Hematopoietic multipotent progenitor cell (in vitro differentiated cells): ENCODE measurements at regions not wholly inside any gene's neighbourhood (a gene's known extent, or its start where the extent isn't known, plus 50 kb on each side); places are given as distances from the start of the nearest gene placed in this dataset.

Experiments
- DNase-seq, 3 donors: peaks; one replicate each; pipeline ENCODE4 v3.0.0-alpha.2; 2011 to 2015; ENCODE audit warnings: low read depth in 2 of 3, low spot score in 2 of 3

DNA sequence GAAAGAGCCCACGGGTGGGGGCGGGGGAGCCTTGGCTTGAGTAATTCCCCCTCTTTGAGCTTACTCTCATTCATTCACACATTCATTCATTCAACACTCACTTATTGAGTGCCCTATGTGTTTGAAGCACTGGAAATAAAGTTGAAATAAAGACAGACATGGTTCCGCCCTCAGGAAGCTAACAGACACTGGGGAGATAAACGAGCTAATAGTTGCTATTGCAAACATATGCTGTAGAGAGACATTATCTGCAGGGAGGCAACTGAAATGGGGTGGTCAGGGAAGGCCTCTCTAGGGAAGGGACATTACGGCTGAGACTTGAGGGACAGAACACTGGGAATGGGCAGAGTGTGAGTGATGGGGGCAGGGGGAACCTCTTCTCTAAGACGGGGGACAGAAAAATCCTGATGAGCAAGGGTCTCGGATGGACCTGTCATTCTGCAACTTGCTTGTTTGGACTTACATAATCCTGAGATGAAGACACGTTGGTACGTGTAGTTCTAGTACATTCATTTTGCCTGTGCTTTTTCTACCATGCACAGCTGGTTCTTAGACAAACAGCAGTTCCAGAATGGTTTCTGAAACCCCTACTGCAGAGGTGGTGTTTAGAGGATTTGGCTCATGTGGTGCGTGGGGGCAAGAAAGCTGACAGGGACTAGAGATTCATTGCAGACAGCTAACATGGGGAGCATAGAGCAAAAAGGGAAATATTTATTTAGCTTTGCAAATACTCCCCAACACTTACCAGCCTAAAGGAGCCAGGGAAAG lies 71.1 kb upstream of the BLCAP start:
- DNase-seq = no peak

DNA sequence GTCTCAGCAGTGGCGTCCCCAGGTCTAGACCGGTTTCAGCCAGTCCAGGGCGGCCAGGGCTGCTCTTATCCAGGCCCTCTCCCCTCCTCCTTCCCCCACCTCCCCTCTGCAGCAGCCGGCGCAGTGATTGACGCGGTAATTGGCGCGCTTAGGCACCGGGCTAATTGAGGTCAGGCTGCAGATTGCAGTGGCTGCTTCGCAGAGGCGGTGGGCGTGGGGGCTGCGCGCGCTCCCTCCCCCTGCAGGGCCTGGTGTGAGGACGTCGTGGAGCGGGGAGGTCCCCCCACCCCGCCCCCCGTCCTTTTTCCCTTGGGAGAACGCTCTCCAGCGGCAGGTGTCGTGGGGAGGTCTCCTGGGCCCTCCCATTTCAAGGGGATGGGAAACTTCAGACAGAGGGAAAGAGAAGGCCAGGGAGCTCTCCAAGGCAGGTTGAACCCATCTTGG lies 70.4 kb upstream of the BLCAP start:
- no peak for DNase-seq

DNA sequence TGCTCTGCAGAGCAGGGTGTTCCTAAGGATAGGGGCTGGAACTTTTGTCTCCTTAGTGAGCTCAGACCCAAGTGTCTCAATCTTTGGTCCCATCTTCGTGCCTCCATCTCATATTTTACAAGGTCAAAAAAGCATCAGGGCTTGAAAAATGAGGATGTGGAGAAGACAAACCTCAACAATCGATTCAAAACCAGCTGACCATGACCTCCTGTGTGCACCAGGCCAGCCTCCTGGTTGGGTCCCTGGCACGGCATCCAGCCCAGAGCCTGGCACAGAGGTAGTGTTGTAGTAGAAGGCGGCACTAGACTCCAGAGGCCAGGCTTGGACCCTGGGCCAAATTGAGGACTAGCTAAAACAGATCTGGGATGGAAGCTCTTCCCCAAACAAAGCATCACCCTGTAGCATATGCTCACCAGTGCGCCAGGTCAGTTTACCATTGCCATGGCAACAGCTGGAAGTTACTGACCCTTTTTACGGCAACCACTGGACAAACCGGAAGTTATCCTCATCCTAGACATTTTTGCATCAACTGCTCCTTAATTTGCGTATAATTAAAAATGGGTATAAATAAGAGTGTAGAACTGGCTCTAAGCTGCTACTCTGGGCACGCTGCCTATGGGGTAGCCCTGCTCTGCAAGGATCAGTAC lies 69.3 kb upstream of the BLCAP start:
- no peak for DNase-seq

DNA sequence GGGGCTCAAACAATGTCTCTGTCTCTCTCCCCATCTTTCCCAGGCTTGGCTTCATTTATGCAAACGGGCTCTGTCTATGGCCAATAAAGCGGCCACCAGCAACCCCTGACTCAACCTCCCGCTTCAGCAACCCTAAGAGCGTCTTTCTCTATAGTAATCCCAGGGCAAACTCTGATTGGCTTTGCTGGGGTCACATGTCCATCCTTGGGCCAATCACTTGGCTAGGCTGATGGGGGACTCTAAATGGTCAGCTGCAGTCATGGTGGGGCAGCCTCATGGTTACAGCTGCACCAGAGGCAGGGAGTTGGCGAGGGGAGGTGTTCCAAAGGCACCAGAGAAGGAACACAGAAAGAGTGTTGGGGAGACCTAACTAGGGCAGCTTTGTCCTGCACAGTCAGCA lies 68.5 kb upstream of the BLCAP start:
- no peak for DNase-seq

DNA sequence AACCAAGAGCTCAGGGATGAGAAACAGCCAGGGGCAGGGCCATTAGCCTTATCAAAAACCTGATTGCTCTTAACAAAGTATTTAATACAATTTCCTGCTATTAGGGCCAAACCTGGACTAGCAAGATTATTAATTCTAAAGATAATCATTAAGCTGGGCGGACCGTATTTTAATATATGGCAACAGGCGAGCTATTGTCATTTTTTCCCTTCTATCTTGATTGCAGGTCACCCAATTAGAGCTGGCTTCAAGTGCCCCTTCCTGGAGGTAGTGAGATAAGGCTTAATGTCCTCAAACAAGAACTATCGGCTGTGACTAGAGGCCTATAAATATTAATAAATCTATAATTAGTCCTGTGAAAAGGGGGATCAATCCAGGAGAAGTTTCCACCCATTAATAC lies 66.0 kb upstream of the BLCAP start:
- DNase-seq = no peak

DNA sequence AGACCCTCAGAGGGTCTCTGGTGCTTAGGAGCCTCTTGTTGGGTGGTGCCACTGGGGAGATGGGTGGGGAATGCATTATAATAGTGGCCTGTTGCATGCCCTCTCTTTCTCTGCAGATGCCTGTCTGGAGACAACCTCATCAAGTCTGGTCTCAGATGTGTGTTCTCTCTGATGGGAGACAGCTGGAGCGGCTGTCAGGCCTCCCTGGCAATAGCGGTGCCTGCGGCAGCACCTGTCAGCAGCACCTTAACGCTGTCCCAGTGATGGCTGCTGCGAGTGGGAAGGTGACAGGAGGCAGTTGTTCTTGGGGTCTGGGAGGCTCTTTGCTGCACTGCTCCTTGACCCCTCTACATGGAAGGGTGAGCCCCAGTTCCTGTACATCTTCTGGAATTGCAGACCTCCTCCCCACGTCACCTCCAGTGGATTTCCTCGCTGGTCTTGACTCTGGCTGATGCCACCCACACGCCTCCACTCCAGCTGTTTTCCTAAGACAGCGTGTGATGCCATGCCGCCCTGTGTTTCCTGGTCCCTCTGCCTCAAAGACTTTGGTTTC lies 63.3 kb upstream of the BLCAP start:
- no peak for DNase-seq

DNA sequence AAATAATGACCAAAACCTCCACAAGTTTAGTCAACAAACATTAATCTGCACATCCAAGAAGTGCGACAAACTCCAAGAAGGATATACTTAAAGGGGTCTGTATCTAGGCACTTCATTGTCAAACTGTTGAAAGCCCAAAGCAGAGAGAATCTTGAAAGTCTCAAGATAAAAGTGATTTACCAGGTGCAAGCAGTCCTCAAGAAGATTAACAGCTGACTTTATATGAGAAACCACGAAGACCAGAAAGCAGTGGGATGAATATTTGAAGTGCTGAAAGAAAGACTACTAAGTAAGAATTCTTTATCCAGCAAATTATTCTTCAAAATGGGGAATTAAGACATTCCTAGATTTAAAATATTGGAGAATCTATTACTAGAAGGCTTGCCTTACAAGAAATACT lies 58.4 kb upstream of the BLCAP start:
- no peak for DNase-seq

DNA sequence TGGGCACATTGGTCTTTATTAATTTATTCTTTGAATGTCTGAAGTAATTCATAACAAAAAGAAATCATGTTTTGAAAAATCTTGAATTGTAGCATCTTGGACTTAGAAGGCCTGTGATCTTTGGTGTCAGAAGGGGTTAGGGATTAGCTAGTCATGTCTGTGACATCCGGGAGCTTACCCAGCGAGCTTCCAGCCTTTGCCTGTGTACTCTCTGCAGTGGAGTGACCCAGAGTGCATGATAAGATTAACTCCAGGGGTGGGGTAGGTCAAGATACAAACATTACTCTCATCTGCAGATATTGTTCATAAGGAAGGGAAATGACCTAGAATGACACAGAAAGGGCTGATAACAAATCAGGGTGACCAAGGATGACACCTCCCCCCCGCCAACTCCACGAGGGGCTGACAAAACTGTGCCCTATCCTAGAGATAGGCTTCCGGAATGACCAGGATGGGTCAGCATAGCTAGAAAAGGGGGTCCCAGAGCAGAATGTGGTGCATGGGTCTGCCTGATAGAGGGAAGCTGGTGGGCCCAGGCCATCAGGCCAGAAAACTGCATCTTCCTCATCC lies 56.6 kb upstream of the BLCAP start:
- DNase-seq = no peak

DNA sequence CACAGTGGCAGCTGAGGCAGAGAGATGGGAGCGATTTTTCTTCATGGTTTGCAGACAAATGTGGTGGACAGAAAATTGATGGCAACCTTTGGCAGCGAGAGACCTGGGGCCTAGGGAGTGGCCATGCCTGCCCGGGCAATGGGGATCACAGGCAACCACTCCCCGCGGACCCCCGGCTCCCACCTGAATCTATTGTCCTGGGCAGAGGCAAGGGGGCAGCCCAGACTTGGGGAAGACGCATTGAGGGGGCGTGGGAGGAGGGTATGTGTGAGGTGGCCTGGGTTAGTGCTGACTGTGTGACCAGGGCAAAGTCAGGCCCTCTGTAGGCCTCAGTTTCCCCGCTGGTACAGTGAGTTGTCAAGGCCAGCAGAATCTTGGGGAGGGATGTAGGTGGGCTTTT lies 53.6 kb upstream of the BLCAP start:
- no peak for DNase-seq

DNA sequence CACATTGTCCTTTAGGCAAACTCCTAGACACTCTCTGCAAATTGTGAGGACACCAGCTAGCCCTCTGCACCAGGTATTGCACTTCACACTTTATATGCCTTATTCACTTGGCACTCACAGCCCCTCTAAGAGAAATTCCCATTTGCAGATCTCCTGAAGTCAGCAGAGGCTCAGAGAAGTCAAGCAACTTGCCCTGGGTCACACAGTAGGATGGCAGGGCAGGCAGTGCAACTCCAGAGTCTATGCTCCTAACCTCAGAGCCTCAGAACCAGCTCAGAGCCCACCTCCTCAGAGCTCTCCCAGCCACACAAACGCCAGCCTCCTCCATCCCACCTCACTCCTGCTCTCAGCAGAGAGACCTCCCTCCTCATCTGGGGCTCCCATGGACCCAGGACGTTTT lies 52.4 kb upstream of the BLCAP start:
- no peak for DNase-seq

DNA sequence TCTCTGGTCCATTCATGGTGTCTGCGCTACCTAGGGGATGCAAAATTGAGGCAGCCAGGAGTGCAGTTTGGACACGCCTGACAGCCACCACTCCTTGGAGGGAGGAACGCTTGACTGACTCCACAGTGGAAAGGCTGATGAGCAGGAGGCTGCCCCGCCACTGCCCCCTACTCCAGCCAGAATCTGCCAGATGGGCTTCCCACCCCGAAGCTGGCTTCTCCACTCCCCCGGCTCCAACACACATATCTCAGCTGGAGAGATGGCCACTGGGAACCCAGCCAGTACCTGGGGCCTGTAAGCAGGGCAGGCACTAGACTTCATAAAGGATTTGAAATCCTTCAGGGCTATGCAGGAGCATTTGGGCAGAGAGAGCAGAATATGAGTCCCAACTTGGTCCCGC lies 51.4 kb upstream of the BLCAP start:
- DNase-seq = no peak

DNA sequence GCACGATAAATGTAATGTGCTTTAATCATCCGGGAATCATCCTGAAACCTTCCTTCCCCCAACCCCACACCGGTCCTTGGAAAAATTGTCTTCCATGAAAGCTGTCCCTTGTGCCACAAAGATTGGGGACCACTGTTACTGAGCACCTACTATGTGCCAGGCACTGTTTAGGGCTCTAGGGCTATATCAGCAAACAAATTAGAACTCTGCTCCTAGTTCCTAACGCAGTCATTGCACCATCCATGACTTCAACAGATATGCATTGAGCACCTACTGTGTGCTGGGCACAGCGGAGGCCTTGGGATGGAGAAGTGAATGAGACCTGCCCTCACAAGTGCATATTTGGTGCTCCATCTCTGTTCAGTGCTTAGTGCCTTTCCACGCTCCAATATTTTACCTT lies 50.3 kb upstream of the BLCAP start:
- no peak for DNase-seq
